Panc1 (cell line): ENCODE measurements at regions not wholly inside any gene's neighbourhood (a gene's known extent, or its start where the extent isn't known, plus 50 kb on each side); places are given as distances from the start of the nearest gene placed in this dataset.

Experiments used
- POLR2AphosphoS5 ChIP-seq: IDR thresholded peaks from 2 replicates; pipeline ENCODE4 v1.6.1; 2012; ENCODE audit warnings: mild to moderate bottlenecking, low read depth, low read length, moderate library complexity
- SIN3A ChIP-seq: IDR thresholded peaks from 2 replicates; pipeline ENCODE4 v1.6.1; 2012; ENCODE audit warnings: low read depth, mild to moderate bottlenecking, low read length, moderate library complexity, borderline replicate concordance; ENCODE audit not compliant: insufficient read depth
- TCF7L2 ChIP-seq: IDR thresholded peaks from 2 replicates; pipeline ENCODE4 v1.6.1; 2011; ENCODE audit warnings: mild to moderate bottlenecking, low read depth, low read length, inconsistent platforms
- TF ChIP-seq, protein P1 (sequence below): fragments of 450-650 bp; IDR thresholded peaks from 2 replicates; pipeline ENCODE4 v1.5.1; 2017; ENCODE audit warnings: mild to moderate bottlenecking
- TF ChIP-seq, protein P2 (sequence below), 2 experiments: IDR thresholded peaks; 2 replicates each; pipeline ENCODE4 v1.6.1; 2011 to 2012; ENCODE audit warnings: low read depth in 2 of 2, control low read depth in 1 of 2, low read length in 1 of 2, mild to moderate bottlenecking in 1 of 2, moderate library complexity in 1 of 2; ENCODE audit not compliant: insufficient read depth in 1 of 2

DNA sequence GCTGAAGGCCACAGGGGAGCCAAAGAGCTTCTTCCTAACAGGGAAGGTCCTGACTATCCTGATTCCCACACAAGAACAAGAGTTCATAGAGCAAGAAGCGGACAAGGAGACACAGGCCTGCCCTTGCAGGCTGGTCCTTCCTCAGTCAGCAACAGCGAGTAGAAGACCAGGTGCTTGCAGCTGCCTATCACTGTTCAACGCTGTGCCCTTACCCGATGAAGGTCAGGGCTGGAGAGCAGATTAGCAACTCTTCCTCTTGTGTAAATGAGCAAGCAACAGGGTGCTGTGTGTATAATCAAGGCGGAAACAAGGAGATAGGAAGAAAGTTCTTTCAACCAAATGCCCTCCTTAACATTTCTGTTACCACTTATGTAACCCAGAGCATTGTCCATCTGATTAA, 115.3 kb upstream of the SPACA1 start:
- TF ChIP-seq, protein P1, sequence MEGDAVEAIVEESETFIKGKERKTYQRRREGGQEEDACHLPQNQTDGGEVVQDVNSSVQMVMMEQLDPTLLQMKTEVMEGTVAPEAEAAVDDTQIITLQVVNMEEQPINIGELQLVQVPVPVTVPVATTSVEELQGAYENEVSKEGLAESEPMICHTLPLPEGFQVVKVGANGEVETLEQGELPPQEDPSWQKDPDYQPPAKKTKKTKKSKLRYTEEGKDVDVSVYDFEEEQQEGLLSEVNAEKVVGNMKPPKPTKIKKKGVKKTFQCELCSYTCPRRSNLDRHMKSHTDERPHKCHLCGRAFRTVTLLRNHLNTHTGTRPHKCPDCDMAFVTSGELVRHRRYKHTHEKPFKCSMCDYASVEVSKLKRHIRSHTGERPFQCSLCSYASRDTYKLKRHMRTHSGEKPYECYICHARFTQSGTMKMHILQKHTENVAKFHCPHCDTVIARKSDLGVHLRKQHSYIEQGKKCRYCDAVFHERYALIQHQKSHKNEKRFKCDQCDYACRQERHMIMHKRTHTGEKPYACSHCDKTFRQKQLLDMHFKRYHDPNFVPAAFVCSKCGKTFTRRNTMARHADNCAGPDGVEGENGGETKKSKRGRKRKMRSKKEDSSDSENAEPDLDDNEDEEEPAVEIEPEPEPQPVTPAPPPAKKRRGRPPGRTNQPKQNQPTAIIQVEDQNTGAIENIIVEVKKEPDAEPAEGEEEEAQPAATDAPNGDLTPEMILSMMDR = no peak
- TF ChIP-seq SIN3A = no peak
- TF ChIP-seq POLR2AphosphoS5 = no peak
- TF ChIP-seq, protein P2, sequence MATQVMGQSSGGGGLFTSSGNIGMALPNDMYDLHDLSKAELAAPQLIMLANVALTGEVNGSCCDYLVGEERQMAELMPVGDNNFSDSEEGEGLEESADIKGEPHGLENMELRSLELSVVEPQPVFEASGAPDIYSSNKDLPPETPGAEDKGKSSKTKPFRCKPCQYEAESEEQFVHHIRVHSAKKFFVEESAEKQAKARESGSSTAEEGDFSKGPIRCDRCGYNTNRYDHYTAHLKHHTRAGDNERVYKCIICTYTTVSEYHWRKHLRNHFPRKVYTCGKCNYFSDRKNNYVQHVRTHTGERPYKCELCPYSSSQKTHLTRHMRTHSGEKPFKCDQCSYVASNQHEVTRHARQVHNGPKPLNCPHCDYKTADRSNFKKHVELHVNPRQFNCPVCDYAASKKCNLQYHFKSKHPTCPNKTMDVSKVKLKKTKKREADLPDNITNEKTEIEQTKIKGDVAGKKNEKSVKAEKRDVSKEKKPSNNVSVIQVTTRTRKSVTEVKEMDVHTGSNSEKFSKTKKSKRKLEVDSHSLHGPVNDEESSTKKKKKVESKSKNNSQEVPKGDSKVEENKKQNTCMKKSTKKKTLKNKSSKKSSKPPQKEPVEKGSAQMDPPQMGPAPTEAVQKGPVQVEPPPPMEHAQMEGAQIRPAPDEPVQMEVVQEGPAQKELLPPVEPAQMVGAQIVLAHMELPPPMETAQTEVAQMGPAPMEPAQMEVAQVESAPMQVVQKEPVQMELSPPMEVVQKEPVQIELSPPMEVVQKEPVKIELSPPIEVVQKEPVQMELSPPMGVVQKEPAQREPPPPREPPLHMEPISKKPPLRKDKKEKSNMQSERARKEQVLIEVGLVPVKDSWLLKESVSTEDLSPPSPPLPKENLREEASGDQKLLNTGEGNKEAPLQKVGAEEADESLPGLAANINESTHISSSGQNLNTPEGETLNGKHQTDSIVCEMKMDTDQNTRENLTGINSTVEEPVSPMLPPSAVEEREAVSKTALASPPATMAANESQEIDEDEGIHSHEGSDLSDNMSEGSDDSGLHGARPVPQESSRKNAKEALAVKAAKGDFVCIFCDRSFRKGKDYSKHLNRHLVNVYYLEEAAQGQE (IDR thresholded peaks at IDR 0.05; ENCODE audit: insufficient read depth in 1 of 2, low read depth in 2 of 2, low read length in 1 of 2) = no peak
- TF ChIP-seq TCF7L2 = no peak
